ENCODE measurements at regions not wholly inside any gene's neighbourhood (a gene's known extent, or its start where the extent isn't known, plus 50 kb on each side); places are given as distances from the start of the nearest gene placed in this dataset.
"Not testable (repeated sequence)": the region's sequence is repeated elsewhere in the genome, so short reads cannot be mapped to it uniquely, and the experiment has no call there.

- not testable (repeated sequence) for H3K27me3 ChIP-seq (ENCODE audit: control insufficient read depth, insufficient read depth, low read length); FAIRE-seq; H3K4me3 ChIP-seq (ENCODE audit: low read depth, low read length); H3K36me3 ChIP-seq (ENCODE audit: control insufficient read depth, insufficient read depth, low read length); DNase-seq (ENCODE audit: low read depth)
These were observed 123.9 kb downstream of the MREG start for GRCh38 chr2:215889240-215889969.

DNA sequence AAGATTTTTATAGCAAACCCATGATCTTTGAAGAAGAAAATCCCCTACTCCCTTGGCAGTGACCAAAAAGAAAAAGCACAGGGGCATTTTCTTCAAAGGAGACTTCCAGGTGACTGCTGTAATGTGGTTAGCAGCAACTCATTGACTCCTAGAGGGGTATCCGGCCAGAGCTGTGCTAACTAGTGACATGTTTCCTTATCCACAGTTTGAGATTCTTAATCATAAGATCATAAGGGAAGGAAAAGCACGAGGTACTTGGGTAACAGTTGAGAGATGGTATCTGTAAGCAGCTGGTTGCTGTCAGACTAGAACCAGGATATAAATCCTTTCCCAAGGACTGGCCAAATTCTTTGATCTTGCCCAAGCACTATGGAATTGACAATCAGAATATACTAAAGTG lies 124.7 kb downstream of the MREG start:
- no peaks in the 10 kb centered on the region for H3K27me3 ChIP-seq (ENCODE audit: control insufficient read depth, insufficient read depth, low read length)
- DNase-seq (ENCODE audit: low read depth), result no peak
- FAIRE-seq, result no peak
- H3K36me3 ChIP-seq (ENCODE audit: control insufficient read depth, insufficient read depth, low read length), result no peaks in the 10 kb centered on the region
- TF ChIP-seq, protein P1, sequence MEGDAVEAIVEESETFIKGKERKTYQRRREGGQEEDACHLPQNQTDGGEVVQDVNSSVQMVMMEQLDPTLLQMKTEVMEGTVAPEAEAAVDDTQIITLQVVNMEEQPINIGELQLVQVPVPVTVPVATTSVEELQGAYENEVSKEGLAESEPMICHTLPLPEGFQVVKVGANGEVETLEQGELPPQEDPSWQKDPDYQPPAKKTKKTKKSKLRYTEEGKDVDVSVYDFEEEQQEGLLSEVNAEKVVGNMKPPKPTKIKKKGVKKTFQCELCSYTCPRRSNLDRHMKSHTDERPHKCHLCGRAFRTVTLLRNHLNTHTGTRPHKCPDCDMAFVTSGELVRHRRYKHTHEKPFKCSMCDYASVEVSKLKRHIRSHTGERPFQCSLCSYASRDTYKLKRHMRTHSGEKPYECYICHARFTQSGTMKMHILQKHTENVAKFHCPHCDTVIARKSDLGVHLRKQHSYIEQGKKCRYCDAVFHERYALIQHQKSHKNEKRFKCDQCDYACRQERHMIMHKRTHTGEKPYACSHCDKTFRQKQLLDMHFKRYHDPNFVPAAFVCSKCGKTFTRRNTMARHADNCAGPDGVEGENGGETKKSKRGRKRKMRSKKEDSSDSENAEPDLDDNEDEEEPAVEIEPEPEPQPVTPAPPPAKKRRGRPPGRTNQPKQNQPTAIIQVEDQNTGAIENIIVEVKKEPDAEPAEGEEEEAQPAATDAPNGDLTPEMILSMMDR (IDR thresholded peaks at IDR 0.05; ENCODE audit: insufficient read depth, low read length, severe bottlenecking), result no peak
- H3K4me3 ChIP-seq (ENCODE audit: low read depth, low read length), result no peak overlapping the region

GRCh38 chr2:215887303-215887702 lies 126.0 kb downstream of the MREG start:
- no peaks in the 10 kb centered on the region for H3K36me3 ChIP-seq (ENCODE audit: control insufficient read depth, insufficient read depth, low read length)
- H3K4me3 ChIP-seq (ENCODE audit: low read depth, low read length), result no peak overlapping the region
- DNase-seq (ENCODE audit: low read depth) (no peak), FAIRE-seq (no peak)
- TF ChIP-seq, protein P1 (IDR thresholded peaks at IDR 0.05; ENCODE audit: insufficient read depth, low read length, severe bottlenecking), result no peak
- H3K27me3 ChIP-seq (ENCODE audit: control insufficient read depth, insufficient read depth, low read length), result no peaks in the 10 kb centered on the region

- TF ChIP-seq, protein P1 (IDR thresholded peaks at IDR 0.05; ENCODE audit: insufficient read depth, low read length, severe bottlenecking), result no peak
- no peaks in the 10 kb centered on the region for H3K36me3 ChIP-seq (ENCODE audit: control insufficient read depth, insufficient read depth, low read length)
- H3K27me3 ChIP-seq (ENCODE audit: control insufficient read depth, insufficient read depth, low read length), result no peaks in the 10 kb centered on the region
- no peak overlapping the region for H3K4me3 ChIP-seq (ENCODE audit: low read depth, low read length)
- FAIRE-seq, result no peak
- DNase-seq (ENCODE audit: low read depth), result no peak
These were observed 127.3 kb downstream of the MREG start for GRCh38 chr2:215886022-215886421.

DNA sequence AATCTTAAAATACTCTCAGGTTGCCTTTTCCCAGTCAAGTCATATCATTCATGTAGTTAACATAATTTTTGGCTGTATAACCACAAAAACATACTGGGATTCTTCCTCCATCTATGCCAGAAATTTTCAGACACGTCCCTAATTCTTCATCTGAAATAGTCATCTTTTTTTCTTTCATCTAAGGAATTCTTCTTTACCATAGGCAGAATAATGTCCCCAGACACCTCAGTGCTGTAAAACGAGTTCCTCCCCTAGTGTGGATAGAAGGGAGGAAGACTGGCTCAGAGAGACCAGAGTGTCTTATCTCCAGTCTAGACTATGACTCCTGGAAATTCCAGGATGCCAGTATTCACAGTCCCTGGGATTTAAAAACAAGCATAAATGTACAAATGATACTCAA lies 127.8 kb downstream of the MREG start:
- DNase-seq (ENCODE audit: low read depth) (no peak), FAIRE-seq (no peak)
- H3K4me3 ChIP-seq (ENCODE audit: low read depth, low read length), result no peak overlapping the region
- H3K27me3 ChIP-seq (ENCODE audit: control insufficient read depth, insufficient read depth, low read length), result no peaks in the 10 kb centered on the region
- H3K36me3 ChIP-seq (ENCODE audit: control insufficient read depth, insufficient read depth, low read length), result no peaks in the 10 kb centered on the region
- TF ChIP-seq, protein P1 (IDR thresholded peaks at IDR 0.05; ENCODE audit: insufficient read depth, low read length, severe bottlenecking), result no peak

DNA sequence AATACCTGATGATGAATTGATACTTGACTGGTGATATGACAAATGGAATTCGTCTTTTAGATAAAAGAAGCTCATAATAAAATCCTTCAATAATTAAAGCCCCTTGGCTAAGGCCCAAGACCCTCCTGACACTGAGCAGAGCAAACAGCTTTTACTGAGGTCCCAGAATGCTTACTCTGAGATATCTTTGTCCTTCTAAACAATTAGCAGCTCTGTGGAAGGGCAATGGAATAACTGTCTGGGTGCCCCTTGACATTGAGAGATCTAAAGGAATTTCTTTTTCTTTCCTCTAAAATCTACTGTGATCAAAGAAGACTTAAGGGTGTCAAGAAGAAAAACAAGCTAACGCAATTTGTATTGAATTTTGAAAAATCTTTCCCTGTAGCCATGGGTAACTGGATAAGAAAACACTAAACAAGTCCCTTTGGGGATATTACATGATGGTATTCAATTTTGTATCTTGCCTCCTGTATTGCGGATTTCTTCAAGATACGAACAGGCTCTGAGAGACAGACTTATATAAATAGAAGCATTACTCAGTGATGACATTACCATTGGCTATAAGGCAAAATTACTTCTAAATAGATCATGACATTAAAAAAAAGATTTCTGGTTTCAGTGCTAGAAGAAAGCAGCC lies 128.8 kb downstream of the MREG start:
- DNase-seq (ENCODE audit: low read depth) (no peak), FAIRE-seq (no peak)
- Histone ChIP-seq H3K27me3 (ENCODE audit: control insufficient read depth, insufficient read depth, low read length) (no peaks in the 10 kb centered on the region), H3K4me3 (ENCODE audit: low read depth, low read length) (no peak overlapping the region), H3K36me3 (ENCODE audit: control insufficient read depth, insufficient read depth, low read length) (no peaks in the 10 kb centered on the region)
- TF ChIP-seq, protein P1 (IDR thresholded peaks at IDR 0.05; ENCODE audit: insufficient read depth, low read length, severe bottlenecking), result no peak
